AML-193 (cell line): ENCODE measurements at regions not wholly inside any gene's neighbourhood (a gene's known extent, or its start where the extent isn't known, plus 50 kb on each side); places are given as distances from the start of the nearest gene placed in this dataset.

Source experiments
- DNase-seq, 2 experiments: peaks; one replicate each; lab custom pipeline; 2025; lab: John Stamatoyannopoulos, UW

- DNase-seq: peak; percentile 32 to 42
Measured at GRCh38 chr4:184310171-184310567, 92.5 kb upstream of the ENPP6 start.

DNA sequence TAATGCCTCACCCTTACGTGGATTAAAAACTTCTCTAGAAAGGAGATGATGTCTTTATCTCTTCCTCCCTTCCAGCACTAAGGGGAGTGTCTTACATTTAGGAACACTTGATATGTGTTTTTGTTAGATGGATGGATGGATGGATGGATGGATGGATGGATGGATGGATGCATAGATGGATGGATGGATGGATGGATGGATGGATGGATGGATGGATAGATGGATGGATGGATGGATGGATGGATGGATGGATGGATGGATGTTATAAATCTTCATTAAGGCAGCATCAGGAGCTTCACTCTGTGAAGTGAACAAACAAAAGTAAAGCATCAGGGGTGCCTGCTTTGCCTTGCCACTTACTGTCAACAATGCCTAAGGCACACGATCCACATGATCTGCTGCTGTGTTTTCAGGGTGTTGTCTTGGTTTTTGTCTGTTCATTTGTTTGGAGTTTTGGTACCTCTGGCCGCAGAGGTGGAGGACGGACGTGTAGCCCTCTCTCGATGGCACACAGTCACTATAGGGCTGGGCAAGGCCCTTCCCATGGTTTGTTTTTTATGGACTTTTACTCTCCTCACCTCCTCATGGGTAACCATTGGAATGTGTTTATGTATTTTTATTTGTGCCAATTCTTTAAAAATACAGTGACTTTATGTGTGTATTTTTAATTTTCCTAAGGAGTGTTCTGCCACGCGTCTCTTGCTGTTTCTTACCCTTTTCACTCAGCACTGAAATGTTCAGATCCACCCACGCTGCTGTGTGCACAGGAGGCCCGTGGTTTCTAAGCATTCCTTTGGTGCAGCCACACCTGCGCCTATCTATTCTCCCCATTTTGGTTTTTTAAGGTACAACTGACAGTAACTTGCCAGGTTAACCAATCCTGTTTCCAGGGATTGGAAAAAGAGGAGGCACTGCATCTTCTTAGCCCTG lies 91.8 kb upstream of the ENPP6 start:
- DNase-seq: no peak

- DNase-seq: no peak
Measured at GRCh38 chr4:184306949-184307348, 89.3 kb upstream of the ENPP6 start.

DNA sequence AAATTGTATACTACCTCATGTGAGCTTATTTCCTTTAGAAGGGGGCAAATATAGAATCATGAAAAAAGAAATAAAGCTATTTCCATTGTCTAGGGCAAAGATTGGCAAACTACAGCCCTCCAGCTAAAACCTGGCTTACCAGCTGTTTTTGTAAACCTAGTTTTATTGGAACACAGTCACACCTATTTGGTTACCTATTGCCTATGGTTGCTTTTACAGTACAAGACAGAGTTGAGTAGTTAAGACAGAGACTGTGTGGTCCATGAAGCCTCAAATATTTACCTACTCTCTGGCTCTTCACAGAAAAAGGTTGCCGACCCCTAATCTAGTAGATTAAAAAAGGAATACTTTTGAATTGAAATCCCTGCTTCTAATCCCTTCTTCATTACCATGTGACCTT lies 88.8 kb upstream of the ENPP6 start:
- DNase-seq: no peak

GRCh38 chr4:184300816-184301215 lies 83.1 kb upstream of the ENPP6 start:
- DNase-seq: no peak

GRCh38 chr4:184298254-184298653 lies 80.6 kb upstream of the ENPP6 start:
- no peak for DNase-seq

GRCh38 chr4:184295206-184295605 lies 77.5 kb upstream of the ENPP6 start:
- no peak for DNase-seq

DNA sequence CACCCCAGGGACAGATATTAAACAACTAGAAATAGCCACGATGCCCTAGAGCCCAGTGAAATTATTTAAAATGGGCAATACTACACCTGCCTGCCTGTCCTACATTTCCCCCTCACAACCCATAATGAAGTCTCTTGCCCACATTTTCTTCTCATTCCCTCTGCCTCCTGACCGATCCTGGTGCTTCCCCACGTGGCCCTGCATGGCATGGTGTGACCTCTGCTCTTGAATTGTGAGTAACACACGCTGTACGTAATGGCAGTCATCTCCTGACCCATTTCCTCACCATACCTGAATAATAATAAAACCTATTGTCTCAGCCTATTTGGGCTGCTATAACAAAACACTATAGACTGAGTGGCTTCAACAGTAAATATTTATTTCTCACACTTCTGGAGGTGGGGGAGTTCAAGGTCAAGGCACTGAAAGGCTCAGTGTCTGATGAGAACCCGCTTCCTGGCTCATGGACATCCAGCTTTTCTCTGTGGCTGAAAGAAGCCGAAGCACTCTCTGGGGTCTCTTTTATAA lies 77.0 kb upstream of the ENPP6 start:
- DNase-seq: no peak

DNA sequence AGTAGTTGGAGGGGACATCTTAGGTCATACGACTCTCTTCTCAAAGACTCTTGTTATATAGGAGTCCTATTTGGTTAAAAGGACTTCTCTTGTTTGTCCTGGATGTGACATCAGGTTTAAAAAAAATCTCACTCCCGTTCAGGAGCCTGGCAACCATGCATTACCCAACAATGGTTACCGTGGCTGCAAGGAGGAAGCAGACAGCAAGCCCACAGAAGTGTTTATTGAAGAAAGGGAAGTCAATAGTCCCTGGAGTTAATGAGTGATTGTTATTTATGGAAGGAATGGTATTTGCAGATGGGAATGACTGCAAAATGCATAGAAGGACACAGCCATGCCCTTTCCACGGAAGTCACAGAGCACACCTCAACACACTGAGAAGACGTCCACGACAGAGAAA lies 75.9 kb upstream of the ENPP6 start:
- DNase-seq: peak; percentile 91 to 93

GRCh38 chr4:184292877-184293276 lies 75.2 kb upstream of the ENPP6 start:
- no peak for DNase-seq

GRCh38 chr4:184292465-184292867 lies 74.8 kb upstream of the ENPP6 start:
- no peak for DNase-seq

DNA sequence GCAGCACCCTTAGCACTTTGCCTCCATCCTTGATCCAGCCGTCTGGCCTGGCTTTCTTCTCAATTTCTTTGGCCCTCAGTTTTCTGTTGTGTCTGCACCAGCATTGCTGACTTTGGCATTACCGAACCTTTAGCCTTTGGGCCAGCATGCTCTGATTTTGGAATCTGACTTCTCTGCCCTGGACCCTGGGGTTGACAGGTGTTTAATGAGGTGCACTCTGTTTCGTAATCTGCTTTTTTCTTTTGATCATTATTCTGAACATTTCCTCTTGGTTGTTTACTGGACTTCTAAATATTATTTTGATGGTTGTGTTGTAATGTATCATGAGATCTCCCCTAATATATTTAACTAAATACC lies 71.5 kb upstream of the ENPP6 start:
- no peak for DNase-seq

DNA sequence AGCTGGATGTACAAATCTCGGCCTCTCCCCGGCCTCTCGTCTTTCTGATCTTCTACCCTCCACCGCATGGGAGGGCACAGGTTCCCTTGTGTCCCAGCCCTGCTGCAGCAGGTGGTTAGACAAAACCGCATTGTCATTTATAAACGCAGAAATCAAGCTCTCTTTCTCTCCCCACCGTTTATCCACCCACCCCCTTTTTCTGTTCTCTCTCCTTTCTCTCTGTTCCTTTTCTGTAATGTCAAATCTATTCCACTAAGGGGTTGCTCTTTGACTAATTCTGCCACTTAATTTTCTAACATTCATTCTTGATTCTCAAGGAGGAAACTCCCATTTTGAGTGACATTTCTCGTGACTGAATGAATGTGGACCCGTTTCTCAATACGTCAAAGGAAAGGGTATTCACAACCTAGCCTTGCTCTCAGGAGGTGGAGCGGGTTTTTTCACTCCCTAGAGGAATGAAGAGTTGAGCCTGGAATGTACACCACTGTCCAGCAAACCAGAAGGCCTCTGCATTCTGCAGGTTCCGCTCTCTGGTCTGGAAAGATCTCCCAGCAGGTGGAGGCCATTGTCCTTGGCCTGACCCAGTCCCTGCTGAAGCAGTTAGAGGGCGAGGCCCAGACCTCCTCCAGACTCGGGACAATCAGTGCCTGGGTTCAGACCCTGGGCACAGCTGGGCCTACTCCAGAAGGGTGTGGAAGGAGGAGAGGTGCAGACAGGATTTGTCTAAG lies 70.9 kb upstream of the ENPP6 start:
- no peak for DNase-seq

DNA sequence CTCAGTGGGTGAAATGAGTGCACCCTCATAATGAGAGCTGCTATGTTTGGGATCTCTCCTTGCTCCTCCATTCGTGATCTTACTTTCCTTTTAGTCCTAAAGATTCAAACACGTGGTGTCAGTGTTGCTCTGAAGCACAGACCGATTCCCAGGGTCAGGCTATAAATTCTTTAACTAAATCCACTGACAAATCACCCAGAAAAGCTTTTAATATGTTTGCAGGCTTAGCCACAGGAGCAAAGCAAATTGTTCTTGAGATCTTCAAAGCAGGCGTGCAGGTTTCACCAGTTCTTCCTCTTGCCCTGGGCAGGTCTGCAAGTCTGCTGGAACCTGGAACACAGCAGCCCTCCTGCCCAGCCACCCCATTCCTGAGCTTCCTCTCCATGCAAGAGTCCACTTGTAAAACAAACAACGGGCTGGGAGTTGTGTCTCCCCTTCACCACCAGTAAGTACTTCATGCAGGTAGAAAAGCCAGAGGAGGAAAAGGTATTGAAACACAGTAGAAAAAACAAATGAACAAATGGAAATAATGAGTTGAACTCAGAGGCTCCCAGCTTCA lies 70.1 kb upstream of the ENPP6 start:
- DNase-seq: no peak

GRCh38 chr4:184286358-184286757 lies 68.7 kb upstream of the ENPP6 start:
- no peak for DNase-seq

DNA sequence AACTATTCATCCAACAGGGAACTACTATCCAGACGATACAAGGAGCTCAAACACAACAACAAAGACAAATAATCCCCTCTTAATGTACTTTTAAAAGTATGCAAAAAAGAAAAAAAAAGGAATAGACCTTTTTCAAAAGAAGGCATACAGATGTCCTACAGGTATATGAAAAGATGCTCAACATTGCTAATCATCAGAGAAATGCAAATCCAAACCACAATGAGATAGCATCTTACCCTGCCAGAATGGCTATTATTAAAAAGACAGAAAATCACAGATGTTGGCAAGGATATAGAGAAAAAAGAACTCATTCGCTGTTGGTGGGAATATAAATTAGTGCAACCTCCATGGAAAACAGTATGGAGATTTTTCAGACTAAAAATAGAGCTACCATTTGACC lies 67.1 kb upstream of the ENPP6 start:
- DNase-seq: no peak

DNA sequence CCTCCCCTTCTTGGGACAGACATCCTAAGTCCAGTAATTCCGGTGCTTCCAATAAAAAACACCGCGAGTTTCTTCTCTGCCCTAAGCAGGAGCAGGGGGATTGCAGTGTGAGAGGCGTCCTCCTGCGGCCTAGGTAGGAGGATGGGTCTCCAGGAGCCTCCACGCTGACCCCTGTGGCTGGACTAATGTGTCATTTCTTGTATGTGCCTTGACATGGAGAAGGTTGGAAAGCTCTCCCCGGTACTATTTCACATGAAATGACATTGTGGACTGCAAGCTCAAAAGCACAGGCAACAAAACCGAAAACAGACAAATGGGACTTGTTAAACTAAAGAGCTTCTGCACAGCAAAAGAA lies 66.6 kb upstream of the ENPP6 start:
- no peak for DNase-seq

DNA sequence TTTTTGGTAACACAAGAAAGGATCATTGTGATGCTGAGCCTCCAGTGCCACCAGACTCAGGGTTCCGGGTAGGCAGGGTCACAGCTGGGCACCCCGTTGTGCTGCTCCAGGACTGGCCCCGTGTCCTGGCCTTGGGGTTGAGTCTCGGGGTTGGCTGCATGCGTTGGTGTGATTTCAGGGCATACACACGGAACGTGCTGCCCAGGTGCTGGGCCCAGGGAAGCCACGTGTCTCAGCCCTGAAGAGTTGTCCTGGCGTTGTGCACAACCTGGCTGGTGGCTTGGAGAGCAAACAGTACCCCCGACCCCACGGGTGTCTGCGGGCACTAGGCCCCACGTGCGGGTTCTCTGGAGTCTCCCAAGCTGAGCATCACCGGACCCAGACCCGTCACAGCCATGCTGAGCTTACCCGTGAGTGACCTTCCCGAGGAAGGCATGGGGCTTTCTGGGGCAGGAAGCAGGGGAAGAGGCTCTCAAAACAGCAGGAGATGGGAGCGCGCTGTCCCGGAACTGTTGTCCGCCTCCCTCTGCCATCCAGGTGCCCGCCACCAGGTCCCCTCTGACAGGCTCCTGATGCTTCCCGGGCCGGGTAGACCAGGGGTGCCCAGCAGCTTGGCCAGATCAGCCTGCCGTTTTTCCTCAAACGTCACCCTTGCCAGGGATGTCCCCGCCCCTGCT lies 66.1 kb upstream of the ENPP6 start:
- DNase-seq: no peak

- DNase-seq: no peak
Measured at GRCh38 chr4:184282895-184283654, 65.4 kb upstream of the ENPP6 start.

- DNase-seq: no peak
Measured at GRCh38 chr4:184282251-184282713, 64.6 kb upstream of the ENPP6 start.
